ENCODE measurements at regions not wholly inside any gene's neighbourhood (a gene's known extent, or its start where the extent isn't known, plus 50 kb on each side); places are given as distances from the start of the nearest gene placed in this dataset.

DNA sequence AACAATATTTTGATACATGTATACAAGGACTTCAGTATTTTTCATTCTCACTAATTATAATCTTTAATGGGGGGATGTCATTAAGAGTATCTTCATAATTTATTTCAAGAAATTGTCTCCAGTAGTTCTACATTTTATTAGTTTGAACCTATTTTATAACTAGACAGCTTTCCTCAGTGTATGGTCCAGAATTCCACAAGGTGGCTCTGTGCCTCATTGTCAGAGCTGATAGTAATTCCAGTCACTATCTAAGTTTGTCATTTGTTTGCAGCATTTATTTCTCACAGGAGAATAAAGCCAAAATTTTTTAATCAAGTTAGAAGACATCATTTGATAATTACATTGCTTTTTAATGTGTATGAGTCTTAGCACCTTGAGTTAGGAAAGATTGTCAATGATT is 1633.0 kb upstream of the PCDH20 start:
- TF ChIP-seq, protein P1, sequence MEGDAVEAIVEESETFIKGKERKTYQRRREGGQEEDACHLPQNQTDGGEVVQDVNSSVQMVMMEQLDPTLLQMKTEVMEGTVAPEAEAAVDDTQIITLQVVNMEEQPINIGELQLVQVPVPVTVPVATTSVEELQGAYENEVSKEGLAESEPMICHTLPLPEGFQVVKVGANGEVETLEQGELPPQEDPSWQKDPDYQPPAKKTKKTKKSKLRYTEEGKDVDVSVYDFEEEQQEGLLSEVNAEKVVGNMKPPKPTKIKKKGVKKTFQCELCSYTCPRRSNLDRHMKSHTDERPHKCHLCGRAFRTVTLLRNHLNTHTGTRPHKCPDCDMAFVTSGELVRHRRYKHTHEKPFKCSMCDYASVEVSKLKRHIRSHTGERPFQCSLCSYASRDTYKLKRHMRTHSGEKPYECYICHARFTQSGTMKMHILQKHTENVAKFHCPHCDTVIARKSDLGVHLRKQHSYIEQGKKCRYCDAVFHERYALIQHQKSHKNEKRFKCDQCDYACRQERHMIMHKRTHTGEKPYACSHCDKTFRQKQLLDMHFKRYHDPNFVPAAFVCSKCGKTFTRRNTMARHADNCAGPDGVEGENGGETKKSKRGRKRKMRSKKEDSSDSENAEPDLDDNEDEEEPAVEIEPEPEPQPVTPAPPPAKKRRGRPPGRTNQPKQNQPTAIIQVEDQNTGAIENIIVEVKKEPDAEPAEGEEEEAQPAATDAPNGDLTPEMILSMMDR (IDR thresholded peaks at IDR 0.05) = peak; percentile 56

DNA sequence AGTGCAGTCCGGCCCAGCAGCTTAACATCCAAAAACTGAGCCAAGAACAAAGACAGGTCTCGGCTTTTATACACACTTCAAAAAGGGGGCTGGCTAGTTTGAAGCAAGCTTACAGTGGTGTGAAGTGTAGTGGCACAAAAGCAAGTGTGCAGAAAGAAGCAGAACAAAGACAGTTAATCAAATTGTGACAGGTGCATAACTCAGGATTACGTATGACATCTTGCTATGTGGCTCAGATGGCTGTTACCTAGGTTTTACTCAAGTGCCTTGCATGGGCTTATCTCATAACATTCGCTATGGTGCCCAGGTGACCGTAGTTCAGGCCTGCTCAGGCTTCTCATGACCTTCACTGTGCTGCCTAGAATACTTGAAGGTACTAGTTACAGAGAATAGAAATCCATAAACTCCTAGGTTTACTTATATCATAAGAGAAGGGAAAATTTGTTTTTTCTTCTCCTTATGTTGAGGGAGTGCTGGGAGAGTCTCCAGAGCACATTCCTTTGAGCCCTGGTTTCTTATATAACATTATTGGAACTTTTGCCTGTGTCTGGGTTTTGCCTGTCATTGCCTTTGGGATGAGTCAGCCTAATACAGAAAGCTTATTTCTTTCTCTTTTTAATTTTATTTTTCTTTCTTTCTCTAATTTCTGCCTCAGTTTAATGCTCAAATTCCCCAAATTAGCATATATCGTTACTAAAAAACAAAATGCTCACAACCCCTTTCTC is 1629.1 kb upstream of the PCDH20 start:
- TF ChIP-seq, protein P1 (IDR thresholded peaks at IDR 0.05) = no peak

DNA sequence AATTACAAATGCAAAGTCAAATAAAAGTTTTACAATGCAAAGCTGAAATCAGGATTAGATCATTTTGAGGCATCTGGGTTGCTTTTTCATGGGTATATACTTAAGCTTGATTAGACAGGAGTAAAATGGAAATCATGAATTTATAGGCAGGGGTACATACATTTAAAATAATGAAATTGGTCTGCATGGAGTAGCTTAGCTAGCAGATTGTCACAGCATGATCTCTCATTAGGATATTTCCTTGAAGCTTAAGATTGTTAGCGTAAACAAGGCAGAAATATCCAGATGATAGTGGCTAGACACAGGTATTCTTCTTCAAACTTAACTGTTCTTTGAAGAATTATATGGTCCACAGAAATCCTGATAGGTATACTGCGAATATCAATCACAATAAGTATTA is 1627.0 kb upstream of the PCDH20 start:
- TF ChIP-seq, protein P1 (IDR thresholded peaks at IDR 0.05) = no peak

DNA sequence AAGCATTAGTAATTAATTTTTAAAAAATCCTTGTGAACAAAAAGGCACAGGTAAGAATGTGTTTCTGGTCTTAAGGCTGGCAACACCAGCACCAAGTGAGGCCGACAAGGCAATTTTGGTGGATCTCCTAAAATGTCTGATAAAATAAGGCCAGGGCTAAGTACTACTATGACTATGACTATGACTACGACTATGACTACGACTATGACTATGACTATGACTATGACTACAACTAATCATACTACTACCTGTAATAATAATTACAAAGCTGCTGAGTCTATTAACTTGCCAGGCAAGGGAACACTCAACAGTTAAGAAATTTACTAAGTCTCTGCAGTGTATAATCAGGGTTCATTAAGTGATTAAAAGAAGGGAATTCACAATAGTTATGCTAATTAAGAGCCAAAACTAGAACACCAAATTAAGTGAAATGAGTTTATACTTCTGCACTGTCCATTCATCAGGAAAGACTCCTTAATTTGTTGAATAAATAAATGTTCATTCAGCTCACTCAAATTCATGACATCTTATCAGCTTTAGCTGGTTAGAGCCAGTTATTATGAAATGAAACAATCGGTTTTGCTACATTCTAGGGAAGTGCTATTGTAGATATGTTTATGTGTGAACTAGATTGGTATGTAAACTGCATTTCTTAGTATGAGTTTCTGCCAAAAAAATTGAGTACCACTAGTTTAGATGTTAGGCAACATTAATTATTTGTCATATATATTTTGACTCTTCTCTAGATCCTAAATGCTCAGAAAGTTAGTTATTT is 1626.2 kb upstream of the PCDH20 start:
- TF ChIP-seq, protein P1 (IDR thresholded peaks at IDR 0.05) = no peak

DNA sequence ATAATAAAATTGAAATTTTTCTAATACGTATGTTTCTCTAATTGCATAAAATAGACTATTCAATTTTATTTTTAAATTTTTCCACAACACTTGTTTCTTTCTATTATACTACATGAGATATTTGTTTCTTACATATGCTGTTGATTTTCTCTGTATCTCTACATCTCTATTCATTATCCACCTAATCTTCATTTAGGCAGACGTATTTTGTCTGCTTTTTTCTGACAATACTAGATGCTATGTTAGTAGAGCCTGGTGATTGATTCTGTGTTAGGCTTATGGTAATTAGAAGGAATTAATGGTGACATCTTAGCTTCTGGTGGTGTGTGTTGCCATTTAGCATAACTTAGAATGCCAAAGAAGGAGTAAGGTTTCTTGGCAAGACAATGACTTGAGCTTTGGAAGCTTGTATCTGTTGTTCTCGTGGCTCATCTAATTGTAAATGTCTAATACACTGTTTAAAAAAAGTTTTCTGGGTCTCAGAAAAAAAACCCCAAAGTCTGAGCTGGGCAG is 1610.7 kb upstream of the PCDH20 start:
- TF ChIP-seq, protein P1 (IDR thresholded peaks at IDR 0.05) = no peak

DNA sequence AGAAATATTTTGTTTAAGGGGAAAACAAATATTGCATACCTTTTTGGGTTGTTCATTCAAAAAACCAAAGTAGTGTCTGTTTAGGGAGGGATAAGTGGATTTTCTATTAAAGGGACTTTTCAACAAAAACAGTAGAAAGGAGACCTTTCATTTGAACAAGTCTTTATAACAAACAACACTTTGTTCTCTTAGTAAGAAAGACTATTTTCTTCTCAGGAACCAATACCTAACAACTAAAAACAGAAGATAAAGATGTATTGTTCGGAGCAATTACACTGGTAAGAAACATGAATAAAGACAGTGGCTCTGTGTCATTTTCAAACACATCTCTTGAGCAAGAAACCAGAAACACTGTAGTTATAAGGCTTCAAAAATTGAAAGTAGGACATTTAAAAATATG is 1610.1 kb upstream of the PCDH20 start:
- TF ChIP-seq, protein P1 (IDR thresholded peaks at IDR 0.05) = no peak

DNA sequence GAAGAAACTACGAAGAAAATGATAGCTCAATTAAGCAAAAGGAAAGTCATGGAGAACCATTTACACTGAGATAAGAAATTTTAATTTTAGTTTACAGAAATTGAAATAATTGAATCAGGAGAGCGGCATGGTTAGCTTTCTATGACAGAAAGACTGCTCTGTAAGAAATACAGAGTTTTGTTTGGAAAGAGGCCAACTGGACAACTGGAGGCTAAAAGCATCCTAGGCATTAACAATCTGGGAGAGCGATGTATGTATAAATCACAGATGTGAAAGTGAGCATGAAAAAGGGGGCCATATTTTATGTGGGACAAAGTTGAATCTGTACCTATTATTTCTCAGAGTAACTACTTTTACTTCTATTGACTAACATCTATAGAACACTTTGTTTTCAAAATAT is 1608.8 kb upstream of the PCDH20 start:
- TF ChIP-seq, protein P1 (IDR thresholded peaks at IDR 0.05) = no peak

All from LNCAP (cell line).